DND-41 (cell line): ENCODE measurements at regions not wholly inside any gene's neighbourhood (a gene's known extent, or its start where the extent isn't known, plus 50 kb on each side); places are given as distances from the start of the nearest gene placed in this dataset.

ENCODE experiments used
- ATAC-seq: fragments of 200-7000 bp; cut with Tn5 transposase; 3 replicates; pipeline ENCODE4 v1.9.1; 2021; ENCODE audit warnings: low read depth; ENCODE audit not compliant: insufficient read depth
- DNase-seq: peaks from one replicate; pipeline ENCODE4 v3.0.0-alpha.2; 2020
- H2AFZ ChIP-seq: 2 replicates; pipeline ENCODE4 v1.6.0; 2012; ENCODE audit warnings: low read depth, low read length
- H3K27ac ChIP-seq: 2 replicates; pipeline ENCODE4 v1.5.1; 2012; ENCODE audit warnings: low read length, inconsistent platforms
- H3K27me3 ChIP-seq: fragments of 200-600 bp; sonication (generic); 2 replicates; pipeline ENCODE4 v1.6.0; 2012; ENCODE audit warnings: low read length, mild to moderate bottlenecking, inconsistent platforms; ENCODE audit not compliant: insufficient read depth, poor library complexity
- H3K36me3 ChIP-seq: 2 replicates; pipeline ENCODE4 v1.5.1; 2012; ENCODE audit warnings: low read length, inconsistent platforms; ENCODE audit not compliant: insufficient read depth
- H3K4me1 ChIP-seq: 2 replicates; pipeline ENCODE4 v1.5.1; 2012; ENCODE audit warnings: mild to moderate bottlenecking, low read length; ENCODE audit not compliant: insufficient read depth
- H3K4me2 ChIP-seq: 2 replicates; pipeline ENCODE4 v1.6.0; 2012; ENCODE audit warnings: mild to moderate bottlenecking, moderate library complexity, low read length, inconsistent platforms; ENCODE audit not compliant: insufficient read depth
- H3K4me3 ChIP-seq, 2 experiments: fragments of 200-600 bp in 1 of 2; shearing (Covaris generic) in 1 of 2; 2 replicates each; pipeline ENCODE4 v1.5.1; 2012 to 2016; ENCODE audit warnings: inconsistent platforms in 2 of 2, low read length in 2 of 2, mild to moderate bottlenecking in 2 of 2, low read depth in 1 of 2, moderate library complexity in 1 of 2
- H3K79me2 ChIP-seq: 2 replicates; pipeline ENCODE4 v1.6.0; 2012; ENCODE audit warnings: low read length, inconsistent platforms; ENCODE audit not compliant: insufficient read depth
- H3K9ac ChIP-seq: 2 replicates; pipeline ENCODE4 v1.6.0; 2012; ENCODE audit warnings: low read depth, mild to moderate bottlenecking, inconsistent platforms, low read length, moderate library complexity
- H3K9me3 ChIP-seq: 2 replicates; pipeline ENCODE4 v1.5.1; 2012; ENCODE audit warnings: low read length, moderate library complexity, mild to moderate bottlenecking, inconsistent platforms; ENCODE audit not compliant: insufficient read depth, severe bottlenecking
- H4K20me1 ChIP-seq: 2 replicates; pipeline ENCODE4 v1.6.0; 2012; ENCODE audit warnings: low read length; ENCODE audit not compliant: insufficient read depth
- CTCF ChIP-seq: IDR thresholded peaks from 2 replicates; pipeline ENCODE4 v1.5.1; 2012; ENCODE audit warnings: borderline replicate concordance, low read length, moderate library complexity, mild to moderate bottlenecking; ENCODE audit not compliant: poor library complexity, severe bottlenecking; ENCODE audit errors: extremely low read depth
- EZH2 ChIP-seq: IDR thresholded peaks from 3 replicates; pipeline ENCODE4 v1.6.1; 2012; ENCODE audit warnings: borderline replicate concordance, low read depth, mild to moderate bottlenecking, moderate library complexity, low read length, inconsistent platforms; ENCODE audit not compliant: severe bottlenecking

GRCh38 chr7:117986645-117987269, 113.5 kb upstream of the CTTNBP2 start:
- no peaks in the 10 kb centered on the region for H3K4me1 ChIP-seq
- H3K36me3 ChIP-seq: no peaks in the 10 kb centered on the region
- no peak overlapping the region for H3K4me2 ChIP-seq
- H3K4me3 ChIP-seq: no peak overlapping the region
- H3K9me3 ChIP-seq: no peaks in the 10 kb centered on the region
- DNase-seq (no peak), ATAC-seq (no peak)
- H2AFZ ChIP-seq: no peak overlapping the region
- no peaks in the 10 kb centered on the region for H3K79me2 ChIP-seq
- H3K9ac ChIP-seq: no peak overlapping the region
- no peak overlapping the region for H3K27ac ChIP-seq
- peaks cover 6% of the 10 kb centered on the region for H3K27me3 ChIP-seq
- H4K20me1 ChIP-seq: no peaks in the 10 kb centered on the region
- TF ChIP-seq EZH2: no peak
- no peak for TF ChIP-seq CTCF

GRCh38 chr7:117990834-117991233, 117.6 kb upstream of the CTTNBP2 start:
- no peak overlapping the region for H3K4me3 ChIP-seq
- DNase-seq (no peak), ATAC-seq (no peak)
- H3K9ac ChIP-seq: no peak overlapping the region
- no peaks in the 10 kb centered on the region for H4K20me1 ChIP-seq
- no peaks in the 10 kb centered on the region for H3K79me2 ChIP-seq
- no peak overlapping the region for H3K4me2 ChIP-seq
- no peaks in the 10 kb centered on the region for H3K4me1 ChIP-seq
- H3K9me3 ChIP-seq: no peaks in the 10 kb centered on the region
- no peaks in the 10 kb centered on the region for H3K36me3 ChIP-seq
- H3K27me3 ChIP-seq: no peaks in the 10 kb centered on the region
- no peak overlapping the region for H3K27ac ChIP-seq
- no peak overlapping the region for H2AFZ ChIP-seq
- TF ChIP-seq CTCF (no peak), EZH2 (no peak)

- Histone ChIP-seq H3K79me2 (no peaks in the 10 kb centered on the region), H2AFZ (no peak overlapping the region), H3K36me3 (no peaks in the 10 kb centered on the region), H3K27me3 (no peaks in the 10 kb centered on the region), H3K9me3 (no peaks in the 10 kb centered on the region), H3K4me2 (no peak overlapping the region), H3K27ac (no peak overlapping the region), H4K20me1 (no peaks in the 10 kb centered on the region), H3K4me3 (no peak overlapping the region), H3K9ac (no peak overlapping the region), H3K4me1 (no peaks in the 10 kb centered on the region)
- DNase-seq (no peak), ATAC-seq (no peak)
- no peak for TF ChIP-seq CTCF
- TF ChIP-seq EZH2: no peak
Measured at GRCh38 chr7:117992635-117993376, 119.6 kb upstream of the CTTNBP2 start.
